IPS-NIHi7 (cell line): ENCODE measurements at regions not wholly inside any gene's neighbourhood (a gene's known extent, or its start where the extent isn't known, plus 50 kb on each side); places are given as distances from the start of the nearest gene placed in this dataset.
A peak's percentile ranks its signal among the peaks of the same experiment; 100 is the strongest.
"Not testable (repeated sequence)": the region's sequence is repeated elsewhere in the genome, so short reads cannot be mapped to it uniquely, and the experiment has no call there.

ENCODE experiments used
- DNase-seq: peaks from one replicate; pipeline ENCODE4 v3.0.0; 2012; ENCODE audit warnings: mixed read lengths; ENCODE audit errors: extremely low spot score

GRCh38 chr6:30832864-30833263 is 51.5 kb upstream of the DDR1 start:
- DNase-seq, result no peak

- DNase-seq, result no peak
These were observed 53.9 kb upstream of the DDR1 start for GRCh38 chr6:30830438-30830837.

GRCh38 chr6:30829639-30830255 is 54.6 kb upstream of the DDR1 start:
- peak; percentile 32 for DNase-seq

GRCh38 chr6:30829033-30829432 is 55.3 kb upstream of the DDR1 start:
- DNase-seq, result no peak

- DNase-seq, result peak; percentile 83
These were observed 56.0 kb upstream of the DDR1 start for GRCh38 chr6:30828027-30828962.

- no peak for DNase-seq
These were observed 57.4 kb upstream of the DDR1 start for GRCh38 chr6:30826961-30827342.

GRCh38 chr6:30824698-30825097 is 59.6 kb upstream of the DDR1 start:
- no peak for DNase-seq

GRCh38 chr6:30823534-30823865 is 60.8 kb upstream of the DDR1 start:
- DNase-seq, result no peak

- DNase-seq, result no peak
These were observed 62.2 kb upstream of the DDR1 start for GRCh38 chr6:30821862-30822784.

- no peak for DNase-seq
These were observed 64.1 kb upstream of the DDR1 start for GRCh38 chr6:30820193-30820592.

- DNase-seq, result no peak
These were observed 64.9 kb upstream of the DDR1 start for GRCh38 chr6:30819297-30819917.

- DNase-seq, result no peak
These were observed 65.9 kb upstream of the DDR1 start for GRCh38 chr6:30818391-30818841.

GRCh38 chr6:30816791-30817739 is 67.3 kb upstream of the DDR1 start:
- DNase-seq, result no peak

GRCh38 chr6:30816296-30816695 is 68.0 kb upstream of the DDR1 start:
- not testable (repeated sequence) for DNase-seq

GRCh38 chr6:30815041-30815742 is 69.1 kb upstream of the DDR1 start:
- DNase-seq, result not testable (repeated sequence)

- DNase-seq, result no peak
These were observed 69.9 kb upstream of the DDR1 start for GRCh38 chr6:30814146-30815040.

- DNase-seq, result no peak
These were observed 69.3 kb upstream of the IER3 start for GRCh38 chr6:30813631-30814145.

GRCh38 chr6:30810813-30811339 is 66.5 kb upstream of the IER3 start:
- peak; percentile 53 for DNase-seq
